KBM-7 (cell line): ENCODE measurements at regions not wholly inside any gene's neighbourhood (a gene's known extent, or its start where the extent isn't known, plus 50 kb on each side); places are given as distances from the start of the nearest gene placed in this dataset.
"Not testable (repeated sequence)": the region's sequence is repeated elsewhere in the genome, so short reads cannot be mapped to it uniquely, and the experiment has no call there.

Source experiments
- DNase-seq: peaks from one replicate; pipeline ENCODE4 v3.0.0-alpha.2; 2015
- in situ Hi-C: fragments of 300-500 bp; cut with MboI; formaldehyde crosslinking; loops from 2 replicates; pipeline ENCODE4 v1.14.3; 2020; ENCODE audit warnings: low sequenced_read_pairs, low pct_unique_long_range_greater_than_20kb, mixed read lengths

GRCh38 chr14:28373721-28374120 is 392.9 kb upstream of the FOXG1 start:
- in situ Hi-C loops, result no loop called here
- peak; percentile 57 for DNase-seq

GRCh38 chr14:28375295-28375694 is 391.3 kb upstream of the FOXG1 start:
- in situ Hi-C loops, result no loop called here
- DNase-seq, result peak; percentile 66

- in situ Hi-C loops, result no loop called here
- no peak for DNase-seq
Measured at GRCh38 chr14:28381656-28382055, 384.9 kb upstream of the FOXG1 start.

GRCh38 chr14:28382444-28383190 is 384.0 kb upstream of the FOXG1 start:
- in situ Hi-C loops, result no loop called here
- no peak for DNase-seq

- in situ Hi-C loops, result no loop called here
- no peak for DNase-seq
Measured at GRCh38 chr14:28398506-28398905, 368.1 kb upstream of the FOXG1 start.

- in situ Hi-C loops, DNase-seq: not testable (repeated sequence)
Measured at GRCh38 chr14:28401705-28402104, 364.9 kb upstream of the FOXG1 start.

- in situ Hi-C loops, result no loop called here
Measured at GRCh38 chr14:28406196-28406595, 360.4 kb upstream of the FOXG1 start.

GRCh38 chr14:28407031-28407825 is 359.4 kb upstream of the FOXG1 start:
- in situ Hi-C loops, result no loop called here
- DNase-seq, result no peak

More at GRCh38 chr14:28406196-28406595, 360.4 kb upstream of the FOXG1 start:
- no peak for DNase-seq

- in situ Hi-C loops, result no loop called here
- DNase-seq, result no peak
Measured at GRCh38 chr14:28407996-28408395, 358.6 kb upstream of the FOXG1 start.

- DNase-seq, result no peak
- in situ Hi-C loops, result no loop called here
Measured at GRCh38 chr14:28412077-28412476, 354.5 kb upstream of the FOXG1 start.

GRCh38 chr14:28426960-28427359 is 339.6 kb upstream of the FOXG1 start:
- no peak for DNase-seq
- in situ Hi-C loops, result no loop called here

- no peak for DNase-seq
- in situ Hi-C loops, result no loop called here
Measured at GRCh38 chr14:28436821-28437220, 329.8 kb upstream of the FOXG1 start.

GRCh38 chr14:28461389-28461788 is 305.2 kb upstream of the FOXG1 start:
- in situ Hi-C loops, result no loop called here
- no peak for DNase-seq

GRCh38 chr14:28467611-28468010 is 299.0 kb upstream of the FOXG1 start:
- no peak for DNase-seq
- in situ Hi-C loops, result no loop called here

- in situ Hi-C loops, result no loop called here
- no peak for DNase-seq
Measured at GRCh38 chr14:28468191-28469151, 298.1 kb upstream of the FOXG1 start.

- in situ Hi-C loops, result no loop called here
Measured at GRCh38 chr14:28482251-28483040, 284.1 kb upstream of the FOXG1 start.

GRCh38 chr14:28483506-28483905 is 283.1 kb upstream of the FOXG1 start:
- DNase-seq, result no peak
- in situ Hi-C loops, result no loop called here

More at GRCh38 chr14:28482251-28483040, 284.1 kb upstream of the FOXG1 start:
- no peak for DNase-seq

- in situ Hi-C loops, result no loop called here
Measured at GRCh38 chr14:28488684-28489083, 277.9 kb upstream of the FOXG1 start.

GRCh38 chr14:28493516-28493915 is 273.1 kb upstream of the FOXG1 start:
- no peak for DNase-seq
- in situ Hi-C loops, result no loop called here

More at GRCh38 chr14:28488684-28489083, 277.9 kb upstream of the FOXG1 start:
- no peak for DNase-seq
